Activated CD8-positive, alpha-beta memory T cell treated with anti-CD3 and anti-CD28 coated beads, Interleukin-2, amount 50 U/mL, for 24 hours (primary cell): ENCODE measurements at regions not wholly inside any gene's neighbourhood (a gene's known extent, or its start where the extent isn't known, plus 50 kb on each side); places are given as distances from the start of the nearest gene placed in this dataset.
"Not testable (repeated sequence)": the region's sequence is repeated elsewhere in the genome, so short reads cannot be mapped to it uniquely, and the experiment has no call there.

Experiments
- DNase-seq: peaks from one replicate; pipeline ENCODE4 v3.0.0-alpha.2; 2020; ENCODE audit errors: extremely low read depth

DNA sequence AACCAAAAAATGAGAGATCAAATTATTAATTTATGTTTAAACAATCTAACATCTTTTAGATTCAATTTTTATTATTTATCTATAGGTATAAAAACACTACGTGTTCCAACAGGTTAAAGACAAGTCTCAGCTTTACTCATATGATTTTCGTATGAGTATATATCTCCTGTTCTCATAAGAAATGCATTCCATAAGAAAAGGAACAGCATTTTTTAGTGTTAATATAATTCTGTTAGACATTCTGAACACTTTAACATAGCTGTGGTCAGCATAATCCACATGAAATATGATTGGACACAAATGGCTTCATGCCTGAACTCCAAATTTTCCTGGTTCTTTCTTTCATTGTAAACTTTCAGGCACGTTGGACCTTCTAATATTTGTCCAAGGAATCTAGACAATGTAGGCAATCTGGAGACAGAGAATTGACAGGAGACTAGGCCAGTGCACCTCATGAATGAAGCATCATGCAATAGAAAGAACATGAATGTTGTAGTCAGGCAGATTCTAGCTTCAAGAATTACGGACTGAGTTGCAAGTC is 1122.0 kb upstream of the ALCAM start:
- DNase-seq: no peak

DNA sequence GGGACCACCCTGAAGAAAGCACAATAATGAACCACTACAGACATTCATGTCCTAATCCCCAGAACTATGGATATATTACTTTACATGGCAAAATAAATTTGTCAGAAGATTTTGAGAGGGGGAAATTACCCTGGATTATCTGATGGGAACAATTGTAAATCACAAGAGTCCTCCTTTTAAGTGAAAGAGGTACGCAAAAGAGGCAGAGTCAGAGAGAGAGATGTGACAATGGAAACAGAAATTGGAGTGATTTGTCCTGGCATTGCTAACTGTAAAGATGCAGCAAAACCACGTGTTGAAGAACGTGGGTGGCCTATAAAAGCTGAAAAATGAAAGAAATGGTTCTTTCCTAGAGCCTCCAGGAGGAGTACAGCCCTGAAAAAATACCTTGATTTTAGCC is 1121.4 kb upstream of the ALCAM start:
- no peak for DNase-seq

DNA sequence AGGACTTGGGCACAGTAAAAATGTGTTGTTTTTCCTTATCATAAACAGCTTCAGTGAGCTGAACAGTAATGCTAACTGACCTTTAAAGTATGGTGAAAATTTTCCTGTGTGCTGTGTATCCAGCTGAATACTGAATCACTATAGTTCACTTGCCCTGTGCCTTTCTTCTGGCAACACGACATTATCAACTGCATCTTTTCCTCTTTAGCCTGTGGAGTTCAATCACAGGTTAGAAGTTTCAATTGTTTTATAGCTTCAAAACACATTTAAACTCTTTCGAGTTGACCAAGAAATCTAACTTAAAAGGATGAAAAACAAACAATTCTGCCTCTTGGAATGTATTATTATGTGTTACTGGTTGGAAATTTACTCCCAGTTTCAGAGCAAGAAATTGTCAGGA is 1120.7 kb upstream of the ALCAM start:
- no peak for DNase-seq

DNA sequence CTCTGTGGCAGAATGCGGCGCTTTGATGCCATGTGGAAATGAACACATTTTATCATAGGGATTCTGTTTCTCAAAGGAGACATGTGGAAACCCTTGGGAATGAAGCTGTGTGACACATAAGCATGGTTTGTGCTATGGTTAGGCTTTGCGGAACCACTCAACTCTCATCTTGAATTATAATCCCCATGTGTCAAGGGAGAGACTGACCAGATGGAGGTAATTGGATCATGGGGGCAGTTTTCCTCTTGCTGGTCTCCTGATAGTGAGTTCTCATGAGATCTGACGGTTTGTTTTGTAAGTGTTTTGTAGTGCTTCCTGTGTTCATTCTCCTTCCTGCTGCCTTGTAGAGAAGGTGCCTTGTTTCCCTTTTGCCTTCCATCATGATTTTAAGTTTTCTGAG is 1109.2 kb upstream of the ALCAM start:
- no peak for DNase-seq

DNA sequence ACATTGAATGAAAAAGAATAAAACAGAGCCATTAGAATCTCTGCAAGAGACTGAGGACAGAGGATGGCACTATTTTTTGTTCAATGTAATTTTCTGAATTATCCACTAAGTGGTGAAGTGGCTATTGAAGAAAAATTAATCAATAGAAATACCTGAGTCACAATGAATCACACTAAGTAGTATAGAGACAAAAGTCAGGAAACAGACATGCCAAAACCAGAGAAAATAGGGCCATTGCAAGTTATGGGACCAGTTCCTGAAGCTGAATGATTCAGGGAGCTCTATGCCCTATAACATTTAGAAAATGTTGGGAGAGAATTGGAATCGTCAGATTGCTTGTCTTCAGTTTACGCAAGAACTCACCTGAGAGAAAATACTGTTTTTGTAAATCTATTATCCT is 1103.2 kb upstream of the ALCAM start:
- DNase-seq: no peak

DNA sequence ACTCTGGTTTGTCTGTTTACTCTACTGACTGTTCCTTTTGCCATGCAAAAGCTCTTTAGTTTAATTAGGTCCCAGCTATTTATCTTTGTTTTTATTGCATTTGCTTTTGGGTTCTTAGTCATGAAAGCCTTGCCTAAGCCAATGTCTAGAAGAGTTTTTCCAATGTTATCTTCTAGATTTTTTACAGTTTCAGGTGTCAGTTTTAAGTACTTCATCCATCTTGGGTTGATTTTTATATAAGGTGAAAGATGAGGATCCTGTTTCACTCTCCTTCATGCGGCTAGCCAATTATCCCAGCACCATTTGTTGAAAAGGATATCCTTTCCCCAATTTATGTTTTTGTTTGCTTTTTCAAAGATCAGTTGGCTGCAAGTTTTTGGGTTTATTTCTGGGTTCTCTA is 1100.5 kb upstream of the ALCAM start:
- DNase-seq: not testable (repeated sequence)

DNA sequence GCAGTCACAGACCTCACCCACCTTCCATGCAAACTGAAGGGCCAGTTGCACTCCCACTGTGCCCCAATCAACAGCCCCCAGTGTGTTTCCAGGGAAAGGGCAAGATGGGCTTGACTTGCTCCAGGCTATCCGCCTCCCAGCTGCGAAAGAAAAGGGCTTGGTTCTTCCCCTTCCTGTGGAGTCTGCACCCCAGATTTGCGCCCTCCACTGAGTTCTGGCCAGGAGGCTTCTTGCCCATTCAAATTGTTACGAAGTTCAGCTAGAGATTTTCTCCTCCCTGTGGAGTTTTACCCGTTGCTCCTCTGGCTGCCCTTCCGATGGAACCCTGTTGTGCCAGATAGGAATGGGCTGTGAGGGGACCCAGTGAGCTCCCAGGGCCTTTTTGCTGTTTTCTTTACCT is 1096.9 kb upstream of the ALCAM start:
- no peak for DNase-seq

DNA sequence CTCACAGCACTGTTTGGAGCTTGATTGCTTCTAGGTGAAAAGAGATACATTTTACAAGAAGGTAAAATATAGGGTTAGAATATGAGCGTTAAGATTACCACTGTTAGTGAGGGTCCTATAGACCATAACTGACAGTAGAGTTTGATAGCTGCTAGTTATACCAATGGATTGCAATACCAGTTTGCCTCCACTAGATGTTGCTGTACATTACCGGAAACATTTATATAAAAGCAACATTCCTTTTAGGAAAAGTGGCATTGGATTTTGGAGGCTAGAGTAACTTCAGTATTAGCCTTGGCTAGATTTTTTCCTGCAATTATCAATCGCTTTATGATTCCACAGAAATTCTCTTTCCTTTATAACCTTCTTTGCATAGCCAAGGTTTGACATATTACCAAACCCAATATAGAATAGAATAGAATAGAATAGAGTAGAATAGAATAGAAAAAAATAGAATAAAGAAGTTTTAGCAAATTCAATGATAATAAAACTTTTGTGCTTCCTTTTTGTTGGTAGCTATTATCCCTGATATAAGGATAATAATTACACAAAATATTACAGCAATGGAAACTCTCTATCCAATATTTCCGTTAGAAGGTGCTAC is 1093.6 kb upstream of the ALCAM start:
- no peak for DNase-seq

DNA sequence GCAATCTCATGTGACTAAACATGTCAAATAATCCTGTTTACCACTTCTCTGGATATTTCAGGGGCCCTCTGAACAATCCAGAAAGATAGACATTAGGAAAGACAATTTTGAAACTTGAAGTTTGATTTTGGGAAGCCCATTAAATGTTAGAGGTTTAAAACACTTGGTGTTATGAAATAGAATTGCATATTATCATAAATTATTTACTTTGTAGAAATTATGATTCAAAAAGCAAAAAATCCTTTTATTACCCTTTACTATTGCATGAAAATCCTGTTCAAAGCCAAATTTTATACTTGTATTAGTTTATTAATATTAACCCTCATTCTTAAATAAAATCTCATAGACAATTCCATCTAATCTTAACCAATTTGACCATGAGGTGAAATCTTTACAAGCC is 1091.5 kb upstream of the ALCAM start:
- no peak for DNase-seq

DNA sequence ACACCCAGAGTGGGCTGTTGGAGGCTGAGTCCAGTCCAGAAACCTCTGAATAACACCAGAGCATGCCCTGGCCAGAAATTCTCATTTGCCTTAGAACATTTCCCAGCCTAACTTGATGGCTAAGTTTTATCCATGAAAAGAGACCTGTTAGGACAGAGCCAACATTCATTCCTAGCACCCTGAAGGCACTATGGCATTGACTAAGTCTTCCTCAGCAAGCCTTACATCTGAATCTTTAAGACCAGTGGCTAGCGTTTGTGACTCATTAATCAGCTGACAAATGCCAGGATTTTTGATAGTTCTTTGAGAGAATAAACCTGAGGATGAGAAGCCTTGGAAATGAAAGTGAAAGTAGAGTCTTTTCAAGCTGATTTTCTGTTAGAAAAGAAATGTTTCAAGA is 1087.1 kb upstream of the ALCAM start:
- no peak for DNase-seq

DNA sequence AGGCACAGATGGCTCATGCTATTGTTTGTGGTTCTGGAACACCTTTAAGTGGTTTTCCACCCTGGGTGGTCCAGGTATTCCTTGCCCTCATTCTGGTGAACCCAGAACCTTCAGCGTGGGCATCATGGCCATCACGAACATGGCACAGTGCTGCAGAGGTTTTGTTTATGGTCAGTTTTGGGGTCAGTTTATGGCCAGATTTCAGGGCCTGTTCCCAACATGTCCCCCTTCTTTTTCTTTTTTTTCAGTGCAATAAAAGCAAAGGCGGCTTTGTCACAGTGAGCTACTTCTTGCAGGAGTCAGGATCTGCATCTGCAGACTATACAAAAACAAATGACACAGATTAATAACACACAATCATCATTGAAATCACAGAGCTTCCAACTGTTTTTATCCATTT is 1085.0 kb upstream of the ALCAM start:
- DNase-seq: no peak

DNA sequence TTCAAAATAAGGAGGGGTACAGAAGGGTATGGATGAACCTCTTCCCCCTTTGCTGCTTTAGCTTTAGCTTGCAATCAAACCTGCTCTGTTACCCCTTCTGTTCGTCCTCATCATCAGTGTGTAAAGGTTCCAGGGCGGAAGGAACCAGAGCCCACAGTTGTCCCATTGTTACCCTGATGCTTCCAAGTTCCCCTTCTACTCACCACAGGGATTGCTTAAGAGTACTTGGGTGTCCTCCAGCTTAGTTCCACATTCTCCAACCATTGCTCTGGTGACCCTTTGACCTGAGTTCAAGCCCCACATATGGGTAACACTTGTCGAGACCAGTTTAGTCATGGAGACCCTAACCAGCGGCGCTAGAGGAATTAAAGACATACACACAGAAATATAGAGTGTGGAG is 1080.1 kb upstream of the ALCAM start:
- no peak for DNase-seq

DNA sequence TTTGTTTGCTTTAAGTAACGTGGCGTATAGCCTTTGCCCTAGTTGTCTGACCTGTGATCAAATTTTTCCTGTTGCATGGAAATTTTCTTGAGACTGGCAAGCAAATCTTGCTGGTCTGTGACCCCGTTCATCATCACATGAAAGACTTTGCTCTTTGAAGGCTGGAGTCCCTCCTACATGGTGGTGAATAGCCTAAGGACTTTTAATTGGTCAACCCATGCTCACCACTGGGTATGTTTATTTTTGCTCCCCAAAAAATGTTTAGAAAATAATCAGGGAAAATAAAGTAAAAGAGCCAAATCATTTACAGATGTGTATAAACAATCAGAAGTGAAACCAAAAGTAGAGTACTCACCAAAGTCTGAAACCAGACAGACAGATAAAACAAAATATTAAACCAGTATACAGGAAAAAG is 1075.3 kb upstream of the ALCAM start:
- no peak for DNase-seq

DNA sequence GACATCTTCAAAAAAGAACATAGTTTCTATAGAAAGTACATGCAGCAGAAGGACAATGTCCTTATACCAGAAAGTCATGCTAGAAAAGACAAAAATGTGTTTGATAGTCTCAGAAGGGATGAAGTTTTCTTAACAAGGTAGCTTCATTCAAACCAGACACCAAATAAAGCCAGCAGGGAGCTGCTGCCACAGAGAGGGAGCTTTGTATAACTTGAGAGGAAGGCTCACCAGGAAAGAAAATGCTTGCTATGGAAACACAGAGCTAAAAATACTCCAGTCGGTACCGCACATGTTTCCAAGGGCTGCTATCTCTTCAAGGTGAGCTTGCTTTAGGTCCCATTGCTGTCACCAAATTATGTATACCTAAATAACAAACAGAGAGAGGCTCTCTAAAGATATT is 1074.8 kb upstream of the ALCAM start:
- DNase-seq: no peak

DNA sequence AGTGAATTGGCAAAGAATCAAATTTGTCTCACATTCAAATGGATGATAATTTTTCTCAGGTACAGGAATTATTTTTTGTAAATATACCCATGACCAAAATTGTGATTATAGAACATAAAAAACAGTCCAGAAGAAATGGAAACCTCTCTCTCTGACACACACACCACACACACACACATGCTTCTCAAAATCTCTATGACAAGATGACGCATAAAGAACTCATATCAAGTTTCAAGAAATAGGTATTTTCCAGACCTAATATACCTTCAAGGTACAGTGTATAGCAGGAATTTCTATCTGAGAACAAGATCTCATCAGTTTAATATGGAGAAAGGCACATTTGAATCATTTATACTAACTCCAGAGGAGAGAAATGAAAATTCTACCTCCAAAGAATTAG is 1069.1 kb upstream of the ALCAM start:
- DNase-seq: no peak

DNA sequence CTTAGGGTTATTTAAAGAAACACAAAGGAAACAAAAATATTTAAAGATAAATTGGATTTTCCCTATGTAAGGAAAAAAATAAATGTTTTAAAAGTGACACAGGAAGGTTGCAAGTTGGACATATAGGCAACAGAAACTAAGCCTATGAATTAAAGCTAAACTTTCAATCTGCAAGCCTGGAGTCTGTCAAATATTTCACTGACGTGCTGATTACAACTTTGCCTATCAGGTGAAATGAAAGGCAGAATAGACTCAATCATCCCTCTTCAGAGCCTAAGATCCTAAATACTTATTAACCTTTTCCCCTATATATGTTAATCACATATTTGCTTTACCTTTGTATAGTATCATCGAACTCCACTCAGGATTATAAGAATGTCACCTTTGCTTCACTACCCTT is 1068.0 kb upstream of the ALCAM start:
- no peak for DNase-seq

DNA sequence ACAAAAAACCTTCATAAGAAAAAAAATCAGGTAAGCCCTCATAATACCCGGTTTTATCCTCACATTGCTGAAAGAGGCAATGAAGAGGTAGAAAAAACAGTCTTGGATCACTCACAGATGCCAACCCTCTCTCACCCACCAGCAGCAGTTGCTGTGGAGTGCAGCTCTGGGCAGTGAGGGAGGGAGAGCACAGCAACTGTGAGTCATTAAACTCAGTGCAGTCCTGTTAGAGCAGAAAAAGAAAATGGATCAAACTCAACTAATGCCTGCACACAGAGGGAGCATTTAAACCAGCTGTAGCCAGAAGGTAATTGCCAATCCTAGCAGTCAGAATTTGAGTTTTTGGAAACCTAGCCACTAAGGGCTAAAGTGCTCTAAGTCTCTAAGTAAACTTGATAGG is 1050.6 kb upstream of the ALCAM start:
- DNase-seq: no peak

DNA sequence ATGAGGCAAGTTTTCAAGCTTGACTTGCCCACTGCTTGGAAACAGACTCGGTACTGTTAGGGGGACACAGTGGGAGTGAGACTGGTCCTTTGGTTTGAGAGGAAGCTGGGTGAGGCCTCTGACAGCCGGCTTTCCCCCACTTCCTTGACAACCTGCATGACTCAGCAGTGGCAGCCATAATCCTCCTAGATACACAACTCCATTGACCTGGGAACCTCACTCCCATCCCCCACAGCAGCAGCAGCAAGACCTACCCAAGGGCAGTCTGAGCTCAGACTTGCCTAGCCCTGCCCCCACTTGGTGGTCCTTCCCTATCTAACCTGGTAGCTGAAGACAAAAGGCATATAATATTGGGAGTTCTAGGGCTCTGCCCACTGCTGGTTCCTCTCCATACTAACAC is 1043.5 kb upstream of the ALCAM start:
- DNase-seq: no peak

DNA sequence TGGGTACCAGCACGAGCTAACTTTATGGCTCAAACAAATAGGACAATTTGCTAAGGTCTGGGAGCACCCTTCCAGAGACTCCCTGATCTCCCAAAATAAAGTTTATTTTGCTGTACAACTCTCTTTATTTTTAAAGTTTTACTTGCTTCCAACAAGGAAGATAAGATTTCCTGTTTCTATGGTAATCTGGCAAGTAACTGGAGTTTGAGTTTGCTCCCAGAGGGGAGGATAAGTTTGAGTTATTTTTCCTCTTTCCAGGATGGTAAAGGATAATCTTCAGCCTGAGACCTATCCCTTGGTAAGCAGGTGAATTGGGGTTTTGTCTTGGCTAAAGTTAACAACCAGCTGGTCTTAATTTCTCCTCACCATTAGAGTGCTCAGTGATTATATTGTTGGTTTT is 1019.4 kb upstream of the ALCAM start:
- DNase-seq: no peak

DNA sequence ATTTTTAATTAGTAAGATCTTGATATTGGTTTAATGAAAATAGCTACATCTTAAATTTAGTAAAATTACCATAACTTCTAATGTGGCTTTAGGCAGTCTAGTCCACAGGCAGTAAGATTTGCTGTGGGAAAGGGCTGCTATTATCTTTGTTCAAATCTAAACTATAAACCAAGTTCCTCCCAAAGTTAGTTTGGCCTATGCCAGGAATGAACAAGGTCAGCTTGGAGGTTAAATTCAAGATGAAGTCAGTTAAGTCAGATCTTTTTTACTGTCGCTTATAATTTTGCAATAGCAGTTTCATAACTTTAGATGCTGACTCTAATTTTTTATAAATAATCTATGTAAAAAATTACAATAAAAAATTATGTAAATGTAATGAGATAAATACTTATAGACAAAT is 1016.9 kb upstream of the ALCAM start:
- DNase-seq: no peak

DNA sequence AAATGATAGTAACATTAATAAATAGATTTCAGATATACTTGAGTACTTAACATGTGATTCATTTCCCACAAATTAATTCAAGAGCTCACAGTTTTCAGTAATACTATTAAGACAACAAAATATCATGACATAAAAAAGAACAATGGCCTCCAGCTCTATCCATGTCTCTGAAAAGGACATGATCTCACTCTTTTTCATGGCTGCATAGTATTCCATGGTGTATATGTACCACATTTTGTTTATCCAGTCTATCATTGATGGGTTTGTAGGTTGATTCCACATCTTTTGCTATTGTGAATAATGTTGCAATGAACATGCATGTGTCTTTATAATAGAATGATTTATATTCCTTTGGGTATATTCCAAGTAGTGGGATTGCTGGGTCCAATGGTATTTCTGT is 1012.8 kb upstream of the ALCAM start:
- no peak for DNase-seq

DNA sequence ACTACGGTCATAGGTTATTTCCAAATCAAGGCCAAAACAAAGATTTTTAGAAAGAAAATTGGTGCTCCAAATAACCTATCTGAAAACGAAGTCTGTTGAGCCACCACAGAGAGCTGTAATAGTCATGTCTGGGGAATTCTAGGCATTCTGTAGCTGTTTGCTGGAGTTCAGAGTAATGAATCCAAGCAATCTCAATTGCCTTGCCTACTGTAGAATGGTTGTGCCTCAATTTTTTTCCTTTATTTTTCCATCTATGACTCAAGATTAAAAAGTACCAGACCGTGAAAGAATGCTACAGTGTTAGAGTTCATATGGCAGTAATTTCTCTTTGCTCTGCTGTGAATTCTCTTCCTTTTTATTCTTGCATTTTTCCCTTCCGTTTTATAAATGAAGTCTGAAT is 1007.2 kb upstream of the ALCAM start:
- no peak for DNase-seq

DNA sequence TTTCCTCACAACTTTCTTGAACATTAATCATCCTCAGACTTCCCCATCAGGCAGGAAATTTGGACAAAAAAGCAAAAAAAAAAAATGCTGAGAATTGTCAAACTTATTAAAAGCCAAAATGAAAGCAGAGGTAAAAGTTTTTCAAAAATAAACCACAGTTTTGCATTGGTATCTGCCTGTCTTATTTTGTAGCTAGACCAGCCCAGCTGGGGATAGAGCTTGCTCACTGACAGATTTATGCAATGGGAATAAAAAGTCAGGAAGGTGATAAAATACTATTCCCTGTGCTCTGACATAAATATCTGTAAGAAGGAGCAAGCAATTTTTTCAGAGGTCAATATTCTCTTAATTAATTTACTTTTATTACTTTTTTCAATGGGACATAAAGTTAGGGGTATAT is 1006.7 kb upstream of the ALCAM start:
- no peak for DNase-seq

DNA sequence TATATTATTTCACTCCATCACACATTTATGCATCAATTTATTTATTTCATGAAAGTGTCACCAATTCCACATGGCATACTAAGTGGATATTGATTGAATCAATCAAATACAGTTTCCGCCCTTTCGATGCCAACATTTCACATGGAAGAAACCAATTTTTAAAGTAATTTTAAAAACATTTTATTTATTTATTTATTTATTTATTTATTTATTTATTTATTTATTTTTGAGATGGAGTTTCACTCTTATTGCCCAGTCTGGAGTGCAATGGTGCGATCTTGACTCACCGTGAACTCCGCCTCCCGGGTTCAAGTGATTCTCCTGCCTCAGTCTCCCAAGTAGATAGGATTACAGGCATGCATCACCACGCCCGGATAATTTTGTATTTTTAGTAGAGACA is 1005.0 kb upstream of the ALCAM start:
- not testable (repeated sequence) for DNase-seq
